GM12891 (cell line): ENCODE measurements at regions not wholly inside any gene's neighbourhood (a gene's known extent, or its start where the extent isn't known, plus 50 kb on each side); places are given as distances from the start of the nearest gene placed in this dataset.

Experiments used
- POLR2A ChIP-seq: IDR thresholded peaks from 2 replicates; pipeline ENCODE4 v1.6.1; 2011; ENCODE audit warnings: low read depth, low read length, control low read depth
- POLR2AphosphoS5 ChIP-seq: IDR thresholded peaks from 2 replicates; pipeline ENCODE4 v1.6.1; 2011; ENCODE audit warnings: low read depth, low read length, control low read depth
- SPI1 ChIP-seq: IDR thresholded peaks from 2 replicates; pipeline ENCODE4 v1.6.1; 2011; ENCODE audit warnings: low read depth, low read length, control low read depth

DNA sequence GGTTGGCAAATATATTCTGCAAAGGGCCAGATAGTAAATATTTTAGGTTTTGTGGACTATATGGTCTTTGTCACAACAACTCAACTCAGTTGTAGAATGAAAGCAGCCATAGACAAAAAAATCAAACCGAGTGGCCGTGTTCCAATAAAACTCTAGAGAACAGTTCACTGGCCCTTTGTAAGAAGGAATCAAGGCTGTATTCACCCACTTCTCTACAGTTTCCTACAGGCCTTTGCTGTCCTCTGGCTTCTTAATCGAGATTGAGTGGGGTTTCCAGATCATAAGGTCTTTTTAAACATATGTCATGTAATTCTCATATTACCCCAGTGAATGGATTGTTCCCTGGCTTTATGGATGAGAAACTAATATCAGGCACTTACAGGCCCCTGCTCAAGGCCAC is 448.9 kb upstream of the ETAA1 start:
- no peak for TF ChIP-seq POLR2A
- no peak for TF ChIP-seq POLR2AphosphoS5
- no peak for TF ChIP-seq SPI1
